SKM-1 (cell line): ENCODE measurements at regions not wholly inside any gene's neighbourhood (a gene's known extent, or its start where the extent isn't known, plus 50 kb on each side); places are given as distances from the start of the nearest gene placed in this dataset.

ENCODE experiments used
- DNase-seq: peaks from one replicate; lab custom pipeline; 2025; ENCODE audit not compliant: unreplicated experiment; lab: John Stamatoyannopoulos, UW

GRCh38 chr7:98518159-98518947, 98.7 kb upstream of the NPTX2 start:
- DNase-seq: no peak

DNA sequence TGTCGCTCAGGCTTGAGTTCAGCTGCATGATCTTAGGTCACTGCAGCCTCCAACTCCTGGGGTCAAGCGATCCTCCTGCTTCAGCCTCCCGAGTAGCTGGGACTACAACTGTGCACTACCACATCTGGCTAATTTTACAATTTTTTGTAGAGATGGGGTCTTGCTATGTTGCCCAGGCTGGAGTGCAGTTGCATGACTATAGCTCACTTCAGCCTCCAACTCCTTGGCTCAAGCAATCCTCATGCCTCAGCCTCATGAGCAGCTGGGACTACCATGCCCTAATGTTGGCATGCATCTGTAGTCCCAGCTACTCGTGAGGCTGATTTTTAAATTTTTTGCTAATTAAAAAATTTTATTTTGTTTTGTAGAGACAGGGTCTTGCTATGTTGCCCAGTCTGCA, 101.9 kb upstream of the NPTX2 start:
- DNase-seq: no peak

- DNase-seq: no peak
Measured at GRCh38 chr7:98514211-98515031, 102.7 kb upstream of the NPTX2 start.

GRCh38 chr7:98511175-98511574, 105.9 kb upstream of the NPTX2 start:
- DNase-seq: no peak

GRCh38 chr7:98509836-98510235, 107.2 kb upstream of the NPTX2 start:
- DNase-seq: no peak

DNA sequence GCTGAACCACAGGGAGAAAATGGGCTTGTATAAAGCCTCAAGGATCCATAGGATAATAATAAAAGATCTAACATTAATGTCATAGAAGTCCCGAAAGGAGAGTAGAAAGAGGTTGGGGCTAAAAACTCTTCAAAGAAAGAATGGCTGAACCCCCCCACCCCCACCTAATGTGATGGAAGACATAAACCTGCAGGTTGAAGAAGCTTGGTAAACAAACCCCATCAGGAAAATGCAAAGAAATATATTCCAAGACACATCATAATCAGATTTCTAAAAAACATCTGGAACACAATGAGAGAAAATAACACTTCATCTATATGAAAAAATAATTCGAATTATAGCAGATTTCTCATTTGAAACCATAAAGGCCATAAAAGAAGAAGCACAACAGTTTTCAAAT, 105.6 kb upstream of the BAIAP2L1 start:
- no peak for DNase-seq

DNA sequence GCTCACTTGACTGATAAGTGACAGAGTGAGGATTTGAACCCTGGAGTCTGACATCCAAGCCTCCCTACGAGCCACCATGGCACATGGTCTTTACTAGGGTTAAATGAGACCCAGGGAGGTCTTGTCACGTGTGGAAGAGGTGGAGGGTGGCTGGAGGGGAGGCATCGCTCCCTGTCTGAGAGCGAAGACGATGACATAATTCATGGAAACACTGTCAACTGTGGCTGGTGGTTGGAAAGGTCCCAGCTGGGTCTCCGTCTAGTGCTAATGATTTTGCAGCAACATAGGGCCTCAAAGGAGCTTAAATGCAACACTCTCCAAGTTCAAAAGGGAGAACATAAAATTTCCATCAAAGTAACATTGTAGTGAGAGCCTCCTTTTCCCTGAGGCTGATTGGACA, 99.9 kb upstream of the BAIAP2L1 start:
- no peak for DNase-seq

DNA sequence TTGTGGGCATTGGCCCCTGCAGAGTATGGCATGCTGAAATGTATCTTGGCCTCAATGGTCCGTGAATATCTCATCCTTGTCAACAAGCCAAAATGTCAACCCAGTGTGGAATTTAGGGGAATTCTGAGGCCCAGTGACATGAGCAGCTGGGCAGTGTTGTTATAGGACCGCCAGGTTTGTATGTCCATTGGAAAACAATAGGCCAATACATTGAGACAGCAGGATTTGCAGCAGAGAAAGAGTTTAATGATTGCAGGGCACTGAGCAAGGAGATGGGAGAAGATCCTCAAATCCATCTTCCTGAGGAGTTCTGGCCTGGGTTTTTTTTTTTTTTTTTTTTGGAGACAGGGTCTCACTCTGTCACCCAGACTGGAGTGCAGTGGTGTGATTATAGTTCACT, 95.7 kb upstream of the BAIAP2L1 start:
- DNase-seq: no peak

DNA sequence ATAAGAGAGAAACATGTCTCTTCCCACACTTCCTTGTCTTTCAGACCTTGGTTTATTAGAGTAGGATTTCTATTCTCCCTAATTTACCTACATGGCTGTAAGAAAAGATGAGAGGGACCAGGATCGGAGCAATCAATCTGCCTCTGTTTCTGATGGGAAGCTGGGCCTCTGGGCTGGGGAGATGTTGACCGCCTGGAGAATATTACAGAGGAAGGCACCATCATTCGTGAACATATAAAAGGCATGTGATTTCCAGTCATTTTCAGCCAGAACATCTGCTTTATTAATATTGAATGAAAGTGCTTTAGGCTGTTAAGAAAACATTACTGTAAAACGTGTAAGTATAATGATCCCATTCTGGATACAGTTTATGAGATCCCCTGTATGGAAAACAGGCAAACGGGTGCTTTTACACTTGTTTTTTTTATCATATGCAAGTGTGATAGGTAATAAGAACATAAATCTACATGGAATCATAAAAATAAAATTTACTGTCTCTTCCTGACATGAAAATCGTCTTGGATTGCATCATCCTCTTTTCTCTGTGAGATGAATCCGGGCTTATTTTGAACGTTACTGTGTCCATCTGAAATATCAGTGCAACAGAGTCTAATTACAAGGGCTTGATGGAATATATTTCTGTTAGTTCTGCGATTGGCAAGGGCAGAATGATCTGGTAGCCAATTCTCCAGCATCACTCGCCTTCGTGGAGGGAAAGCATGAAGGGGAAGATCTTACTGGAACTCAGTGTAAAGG, 94.5 kb upstream of the BAIAP2L1 start:
- no peak for DNase-seq

DNA sequence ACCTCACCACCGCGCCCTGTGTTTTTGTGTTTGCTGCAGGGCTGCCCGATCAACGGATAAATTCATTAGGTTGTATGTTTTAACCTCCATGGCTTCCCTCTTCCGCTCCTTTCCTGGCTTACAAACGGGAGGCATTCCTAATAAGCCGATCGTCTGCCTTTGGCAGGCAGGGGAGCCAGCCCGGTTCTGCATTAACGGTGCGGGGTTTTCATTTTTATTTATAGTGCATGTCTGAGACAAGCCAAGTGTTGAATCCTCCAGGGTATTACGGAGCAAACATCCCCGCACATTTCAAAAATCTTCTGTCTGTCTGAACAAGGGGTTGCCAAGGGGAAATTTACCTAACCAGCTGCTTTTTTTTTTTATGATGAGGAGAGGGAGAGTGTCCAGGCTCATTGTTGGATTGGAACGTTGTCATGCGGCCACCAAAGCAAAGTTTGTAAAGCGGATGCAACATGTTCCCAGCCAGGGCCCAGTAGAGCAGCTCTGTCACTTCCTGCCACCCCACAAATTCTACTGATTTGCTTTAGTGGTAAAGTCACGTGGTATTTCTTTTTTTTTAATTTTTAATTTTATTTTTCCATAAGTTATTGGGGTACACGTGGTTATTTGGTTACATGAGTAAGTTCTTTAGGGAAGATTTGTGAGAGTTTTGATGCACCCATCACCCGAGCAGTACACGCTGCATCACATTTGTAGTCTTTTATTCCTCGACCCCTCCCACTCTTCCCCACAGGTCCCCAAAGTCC, 92.3 kb upstream of the BAIAP2L1 start:
- no peak for DNase-seq

- DNase-seq: no peak
Measured at GRCh38 chr7:98488167-98488566, 87.3 kb upstream of the BAIAP2L1 start.

DNA sequence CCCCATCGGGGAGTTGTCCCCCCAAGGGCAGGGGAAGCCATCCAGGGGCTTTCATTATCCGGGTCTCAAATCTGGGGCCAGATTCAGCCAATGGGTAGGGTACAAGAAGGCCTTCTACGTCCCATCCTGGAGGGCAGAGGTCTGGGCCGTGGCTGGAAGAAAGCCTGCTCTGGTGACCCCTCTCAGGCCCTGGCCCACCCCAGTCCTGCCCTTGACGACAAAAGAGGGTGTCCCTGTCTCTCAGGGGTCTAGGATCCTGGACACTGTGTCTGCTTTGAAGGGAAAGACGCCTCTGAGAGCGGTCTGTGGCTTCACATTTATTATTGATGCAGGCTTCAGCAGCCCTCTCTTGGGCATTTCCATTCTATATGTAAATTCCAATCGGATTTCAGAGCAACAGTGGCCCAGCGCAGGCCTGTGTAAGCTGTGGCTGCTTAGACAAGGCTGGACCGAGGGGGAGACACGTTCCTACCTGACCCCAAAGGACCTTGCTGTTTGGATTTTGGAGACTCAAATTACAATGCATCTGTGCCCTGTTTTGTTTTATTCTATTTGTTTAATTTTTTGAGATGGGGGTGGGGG, 83.2 kb upstream of the BAIAP2L1 start:
- DNase-seq: no peak

GRCh38 chr7:98483276-98483963, 82.5 kb upstream of the BAIAP2L1 start:
- no peak for DNase-seq

GRCh38 chr7:98479318-98479717, 78.4 kb upstream of the BAIAP2L1 start:
- DNase-seq: no peak

DNA sequence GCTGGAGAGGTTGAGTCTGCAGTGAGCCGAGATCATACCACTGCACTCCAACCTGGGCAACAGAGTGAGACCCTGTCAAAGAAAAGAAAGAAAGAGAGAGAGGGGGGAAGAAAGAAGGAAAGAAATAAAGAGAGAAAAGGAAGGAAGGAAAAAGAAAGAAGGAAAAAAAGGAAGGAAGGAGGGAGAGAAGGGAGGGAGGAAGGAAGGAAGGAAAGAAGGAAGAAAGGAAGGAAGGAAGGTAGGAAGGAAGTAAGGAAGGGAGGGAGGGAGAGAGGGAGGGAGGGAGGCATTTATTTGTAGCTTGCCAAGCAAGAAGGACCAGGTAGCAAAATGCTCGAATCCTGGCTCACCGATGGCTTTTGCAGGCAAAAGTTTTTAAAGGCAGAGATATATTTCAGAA, 74.5 kb upstream of the BAIAP2L1 start:
- DNase-seq: no peak

DNA sequence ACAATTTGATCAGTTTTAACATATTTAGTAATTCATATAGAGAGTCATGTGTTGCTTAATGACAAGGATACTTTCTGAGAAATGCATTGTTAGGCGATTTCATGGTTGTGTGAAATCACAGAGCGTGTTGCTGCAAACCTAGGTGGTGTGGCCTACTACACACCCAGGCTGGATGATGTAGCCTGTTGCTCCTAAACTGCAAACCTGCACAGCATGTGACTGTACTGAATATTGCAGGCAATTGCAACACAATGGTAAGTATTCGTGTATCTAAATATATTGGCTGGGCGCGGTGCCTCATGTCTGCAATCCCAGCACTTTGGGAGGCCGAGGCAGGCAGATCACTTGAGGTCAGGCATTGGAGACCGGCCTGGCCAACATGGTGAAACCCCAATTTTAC, 73.7 kb upstream of the BAIAP2L1 start:
- DNase-seq: peak; percentile 13

- DNase-seq: no peak
Measured at GRCh38 chr7:98472521-98472954, 71.6 kb upstream of the BAIAP2L1 start.

DNA sequence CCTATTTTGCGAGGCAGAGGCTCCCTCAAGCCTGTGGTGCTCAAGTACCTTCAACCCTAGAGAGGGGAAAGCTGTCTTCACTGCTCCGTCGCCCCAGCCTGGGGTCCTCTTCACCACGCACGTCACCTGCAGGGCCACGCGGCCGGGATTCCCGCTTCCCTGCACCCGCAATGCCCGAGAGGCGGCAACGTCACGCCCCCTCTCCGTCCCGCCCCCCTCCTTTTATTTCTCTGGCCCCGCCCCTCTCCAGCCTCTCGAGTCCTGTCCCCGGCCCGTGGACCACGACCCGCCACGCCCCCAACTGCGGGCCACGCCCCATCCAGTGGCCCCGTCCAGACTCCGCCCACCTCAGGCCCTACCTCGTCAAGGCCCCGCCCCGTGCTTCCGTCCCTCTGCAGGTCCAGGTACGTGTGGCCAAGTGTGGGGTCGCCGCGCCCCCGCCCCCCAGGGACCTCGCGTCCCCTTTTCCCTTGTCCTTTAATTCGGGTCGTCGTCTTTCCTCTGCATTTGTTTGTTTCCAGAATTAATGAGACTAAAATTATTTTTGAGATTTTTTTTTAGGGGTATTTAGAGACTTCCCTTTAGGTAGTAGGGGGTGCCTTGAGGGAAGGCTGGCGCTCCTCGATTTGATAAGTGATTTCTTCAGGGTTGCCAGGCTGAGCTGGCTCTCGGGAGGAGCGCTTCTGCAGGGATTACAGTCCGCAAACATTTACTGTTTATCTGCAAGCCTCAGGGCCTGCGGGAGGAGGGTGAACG, 69.8 kb upstream of the BAIAP2L1 start:
- DNase-seq: no peak

DNA sequence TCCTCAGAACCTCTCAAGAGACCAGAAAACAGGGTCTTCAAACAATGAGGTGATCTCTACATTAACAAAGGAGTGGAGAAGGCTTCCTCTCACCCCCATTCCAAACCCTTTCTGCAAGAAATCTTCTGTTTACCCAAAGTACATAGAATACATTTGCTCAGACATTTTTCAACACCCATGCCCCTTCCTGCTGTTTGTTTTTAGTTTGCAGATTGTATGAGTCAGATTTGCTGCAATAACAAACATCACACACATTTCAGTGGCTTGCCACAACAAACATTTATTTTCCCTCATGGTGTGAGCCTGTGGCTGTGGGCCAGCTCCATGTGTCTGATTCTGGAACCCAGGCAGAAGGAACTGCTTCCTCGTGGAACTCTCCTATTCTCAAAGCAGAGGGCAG, 68.2 kb upstream of the BAIAP2L1 start:
- no peak for DNase-seq
